ENCODE measurements at regions not wholly inside any gene's neighbourhood (a gene's known extent, or its start where the extent isn't known, plus 50 kb on each side); places are given as distances from the start of the nearest gene placed in this dataset.

- TF ChIP-seq POLR2AphosphoS5 (IDR thresholded peaks at IDR 0.05; ENCODE audit: borderline replicate concordance, low read depth, low read length) (no peak), EZH2 (IDR thresholded peaks at IDR 0.05) (no peak)
These were observed 505.0 kb downstream of the EBF1 start for GRCh38 chr5:158594595-158595242.

Measured in SK-N-MC (cell line).